Heart left ventricle (tissue), 16 donors: ENCODE measurements at regions not wholly inside any gene's neighbourhood (a gene's known extent, or its start where the extent isn't known, plus 50 kb on each side); places are given as distances from the start of the nearest gene placed in this dataset.
"Not testable (repeated sequence)": the region's sequence is repeated elsewhere in the genome, so short reads cannot be mapped to it uniquely, and the experiment has no call there.

Experiments used
- ATAC-seq, 4 donors: fragments of 200-7000 bp; cut with Tn5 transposase; one replicate each; pipeline ENCODE4 v1.9.1; 2020 to 2022; ENCODE audit warnings: moderate library complexity in 4 of 4, mild to moderate bottlenecking in 3 of 4, moderate number of reproducible peaks in 1 of 4
- DNase-seq, 5 donors: peaks; one replicate each; pipeline ENCODE4 v3.0.0-alpha.2; 2020
- H3K27ac ChIP-seq, 12 donors: fragments of 200-600 bp; sonication (generic) in 4 of 12; one replicate each; pipeline versions ENCODE4 v1.5.0 to v1.8.0; 2016 to 2022; ENCODE audit warnings: mild to moderate bottlenecking in 2 of 12
- H3K27me3 ChIP-seq, 9 donors: fragments of 200-600 bp; sonication (generic) in 2 of 9; one replicate each; pipeline versions ENCODE4 v1.5.1 to v1.8.0; 2016 to 2022; ENCODE audit warnings: mild to moderate bottlenecking in 3 of 9
- H3K36me3 ChIP-seq, 9 donors: fragments of 200-600 bp; sonication (generic) in 2 of 9; one replicate each; pipeline versions ENCODE4 v1.5.0 to v1.8.0; 2018 to 2022; ENCODE audit warnings: mild to moderate bottlenecking in 2 of 9
- H3K4me1 ChIP-seq, 12 donors: fragments of 200-600 bp; sonication (generic) in 4 of 12; one replicate each; pipeline versions ENCODE4 v1.5.0 to v1.8.0; 2016 to 2022; ENCODE audit warnings: mild to moderate bottlenecking in 3 of 12
- H3K4me3 ChIP-seq, 12 donors: fragments of 200-600 bp; sonication (generic) in 4 of 12; one replicate each; pipeline versions ENCODE4 v1.5.0 to v1.8.0; 2017 to 2022; ENCODE audit warnings: mild to moderate bottlenecking in 9 of 12, moderate library complexity in 4 of 12
- H3K9me3 ChIP-seq, 12 donors: fragments of 200-600 bp; sonication (generic) in 4 of 12; one replicate each; pipeline versions ENCODE4 v1.5.0 to v1.8.0; 2016 to 2022; ENCODE audit warnings: mild to moderate bottlenecking in 1 of 12
- CTCF ChIP-seq, 12 donors: fragments of 200-600 bp; sonication (generic) in 4 of 12; IDR thresholded peaks; one replicate each; pipeline versions ENCODE4 v1.5.0 to v1.8.0; 2018 to 2022; ENCODE audit warnings: antibody characterized with exemption in 12 of 12, mild to moderate bottlenecking in 5 of 12
- POLR2A ChIP-seq, 2 donors: fragments of 450-650 bp; IDR thresholded peaks; one replicate each; pipeline ENCODE4 v1.6.1; 2017; ENCODE audit warnings: antibody characterized with exemption in 2 of 2, mild to moderate bottlenecking in 2 of 2, moderate library complexity in 2 of 2
- WGBS, 4 donors: extraction: QIAGEN DNeasy Blood & Tissue Kit in 2 of 4; methylation state at CpG; one replicate each; pipeline versions ENCODE4 v1.1.5 to v1.1.7; 2013 to 2018; 5-methylcytosine and 5-hydroxymethylcytosine counted together
- intact Hi-C, 10 donors: fragments of 100-400 bp; cut with DNase I; formaldehyde crosslinking; loops; one replicate each; pipeline versions ENCODE4 v1.11.1 to v1.14.2; 2022
- donor health status: ischemic (EF 13 %, LVEDD 7.1; RV severe dilation, severe dysfunction).
- donor health status: healthy with polysubstance abuse.
- donor health status: DM: no; HTN: yes; CAD: no.
- donor health status: DM: no; HTN: no; CAD: no.
- donor health status: ischemic (EF 25% LVEDD 6.9; RV normal size, moderate dysfunction).
- donor health status: ischemic (EF 25% LVEDD 5.7; RV mildly dilated, moderate dysfunction).
- donor health status: healthy.
- donor health status: DM: yes; HTN: yes; CAD: no.
- donor health status: ischemic (EF 35%, LVEDD 5.7; RV mildly dilated, moderate dysfunction).
- donor health status: nonischemic (EF 11% LVEDD 7.7; RV severe dilation, severe dysfunction).
- donor health status: DM: yes; HTN: yes; CAD: no.
- donor health status: PGD.
- donor health status: ischemic (EF 29% LVEDD 5.4; RV normal size, mild dysfunction).
- donor health status: nonischemic (EF 23%, LVEDD 6.1; RV moderate dilation, normal function).

GRCh38 chr7:24392774-24393173 lies 108.8 kb downstream of the NPY start:
- H3K36me3 ChIP-seq, result no peaks in the 10 kb centered on the region
- ATAC-seq (no peak), DNase-seq (no peak)
- intact Hi-C loops, result no loop called here
- no peak overlapping the region for H3K27ac ChIP-seq
- no peaks in the 10 kb centered on the region for H3K4me1 ChIP-seq
- no peaks in the 10 kb centered on the region for H3K9me3 ChIP-seq
- WGBS, 4 donors, result 44 to 51% (median 47%) methylated on average over 1 of the region's 1 CpG
- peaks cover 0 to 5% (median 0%) of the 10 kb centered on the region in 9 donors for H3K27me3 ChIP-seq
- no peak overlapping the region for H3K4me3 ChIP-seq
- TF ChIP-seq POLR2A (IDR thresholded peaks at IDR 0.05), result no peak
- TF ChIP-seq CTCF (IDR thresholded peaks at IDR 0.05), result no peak

- DNase-seq (no peak), ATAC-seq (no peak)
- 63 to 78% (median 69%) methylated on average over 3 of the region's 3 CpGs for WGBS, 4 donors
- TF ChIP-seq POLR2A (IDR thresholded peaks at IDR 0.05), result no peak
- no peak for TF ChIP-seq CTCF (IDR thresholded peaks at IDR 0.05)
- intact Hi-C loops, result no loop called here
- Histone ChIP-seq H3K4me3 (no peak overlapping the region), H3K27me3 (peaks cover 0 to 5% (median 0%) of the 10 kb centered on the region in 9 donors), H3K9me3 (no peaks in the 10 kb centered on the region), H3K4me1 (no peaks in the 10 kb centered on the region), H3K27ac (no peak overlapping the region), H3K36me3 (no peaks in the 10 kb centered on the region)
Measured at GRCh38 chr7:24395512-24395911, 111.5 kb downstream of the NPY start.

DNA sequence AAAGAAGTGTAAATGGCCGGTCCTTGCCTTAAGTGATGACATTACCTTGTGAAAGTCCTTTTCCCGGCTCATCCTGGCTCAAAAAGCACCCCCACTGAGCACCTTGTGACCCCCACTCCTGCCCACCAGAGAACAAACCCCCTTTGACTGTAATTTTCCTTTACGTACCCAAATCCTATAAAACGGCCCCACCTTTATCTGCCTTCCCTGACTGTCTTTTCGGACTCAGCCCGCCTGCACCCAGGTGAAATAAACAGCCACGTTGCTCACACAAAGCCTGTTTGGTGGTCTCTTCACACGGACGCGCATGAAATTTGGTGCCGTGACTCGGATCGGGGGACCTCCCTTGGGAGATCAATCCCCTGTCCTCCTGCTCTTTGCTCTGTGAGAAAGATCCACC lies 112.4 kb downstream of the NPY start:
- H3K9me3 ChIP-seq, ATAC-seq, H3K27ac ChIP-seq, H3K27me3 ChIP-seq, intact Hi-C loops, H3K4me3 ChIP-seq, H3K4me1 ChIP-seq, DNase-seq, H3K36me3 ChIP-seq: not testable (repeated sequence)
- WGBS, 4 donors, result 34 to 58% (median 46%) methylated on average over 8 to 13 of the region's 13 CpGs

- peaks cover 0 to 3% (median 0%) of the 10 kb centered on the region in 9 donors for H3K27me3 ChIP-seq
- WGBS, 4 donors, result 34 to 39% (median 38%) methylated on average over 13 to 14 of the region's 15 CpGs
- no peak overlapping the region for H3K27ac ChIP-seq
- TF ChIP-seq CTCF (IDR thresholded peaks at IDR 0.05) (peak in 10 of 12 donors; percentile 17 to 53 (median 34)), POLR2A (IDR thresholded peaks at IDR 0.05) (no peak)
- DNase-seq (no peak), ATAC-seq (no peak)
- H3K36me3 ChIP-seq, result no peaks in the 10 kb centered on the region
- H3K4me3 ChIP-seq, result peak overlapping the region in 1 of 12 donors; percentile 1
- H3K9me3 ChIP-seq, result no peaks in the 10 kb centered on the region
- intact Hi-C loops, result loop anchor here in 6 of 10 donors (5.0 to 10.0 kb wide), 4 partner anchors 260 to 320 kb away; no protein-coding TSS in a partner anchor
- no peaks in the 10 kb centered on the region for H3K4me1 ChIP-seq
Measured at GRCh38 chr7:24401628-24402593, 117.9 kb downstream of the NPY start.
